Left forelimb (tissue), 1 donor: ENCODE measurements at regions not wholly inside any gene's neighbourhood (a gene's known extent, or its start where the extent isn't known, plus 50 kb on each side); places are given as distances from the start of the nearest gene placed in this dataset.

Experiments
- DNase-seq: peaks from one replicate; pipeline ENCODE4 v3.0.0-alpha.2; 2018; ENCODE audit warnings: low spot score

DNA sequence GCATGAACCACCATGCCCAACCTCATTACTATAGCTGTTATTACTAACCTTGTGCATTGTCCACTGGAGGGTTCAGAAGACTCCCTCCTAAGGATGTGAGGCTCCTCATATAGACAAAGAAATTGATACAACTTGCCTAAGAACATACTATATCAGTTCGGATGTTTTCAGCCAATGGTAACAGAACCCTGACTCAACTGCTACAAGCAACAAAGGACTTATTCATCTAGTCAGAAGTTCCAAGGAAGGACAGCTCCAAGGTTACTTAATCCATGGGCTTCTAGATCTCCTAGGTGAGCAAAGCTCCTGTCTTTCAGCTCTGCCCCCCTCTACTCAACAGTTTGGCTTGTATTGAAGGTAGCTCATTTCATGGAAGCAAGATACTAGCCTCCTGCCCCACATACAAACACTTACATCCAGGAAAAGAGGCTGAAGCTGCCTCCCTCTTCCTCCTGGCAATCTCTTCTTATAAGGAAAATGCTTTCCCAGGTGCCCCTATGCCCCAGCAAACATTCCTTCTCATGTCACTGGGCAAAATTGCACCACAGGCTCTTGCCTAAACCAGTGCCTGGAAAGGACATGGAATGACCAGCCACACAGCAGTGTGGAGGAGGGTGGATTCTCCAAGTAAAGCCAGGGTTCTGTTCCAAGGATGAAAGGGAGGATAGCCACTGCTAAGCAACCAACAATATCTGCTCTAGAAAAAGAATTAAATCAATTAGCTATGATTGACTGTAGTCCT lies 497.8 kb downstream of the FOXO1 start:
- no peak for DNase-seq

DNA sequence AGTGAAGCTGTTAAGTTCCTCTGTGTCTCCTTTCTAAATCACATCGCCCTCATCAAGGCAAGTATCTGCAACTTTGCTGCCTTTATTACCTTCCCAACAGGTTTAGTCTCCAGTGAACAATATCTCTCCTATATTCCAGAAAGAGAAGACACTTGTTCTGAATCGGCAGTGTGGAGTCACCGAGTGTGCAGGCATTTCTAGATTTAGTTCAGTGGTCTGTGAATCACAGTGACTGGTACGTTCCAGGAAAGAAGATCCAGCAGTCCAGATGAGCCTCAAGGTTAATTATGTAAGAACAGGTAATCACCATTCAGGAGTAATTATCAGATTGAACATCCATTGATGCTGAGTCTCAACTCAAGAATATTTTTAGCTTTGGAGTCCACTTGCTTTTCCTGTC lies 497.0 kb downstream of the FOXO1 start:
- DNase-seq: no peak

DNA sequence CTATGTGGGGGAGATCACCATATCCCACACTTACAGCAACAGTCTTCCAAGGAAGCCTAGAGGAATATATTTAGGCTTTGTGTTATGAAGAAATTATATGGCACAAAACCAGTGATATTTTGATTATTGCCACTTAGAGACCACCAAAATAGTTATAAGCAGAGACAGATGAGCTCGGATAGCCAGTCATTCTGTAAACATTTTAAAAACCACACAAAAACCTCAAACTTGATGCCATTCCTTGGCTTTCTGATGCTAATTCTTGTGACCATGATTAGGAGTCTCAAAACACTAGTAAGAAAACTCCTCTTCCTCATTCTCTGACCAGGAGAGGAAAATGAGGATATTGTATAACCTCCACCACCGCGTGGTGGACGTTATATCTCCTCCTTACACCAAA lies 496.4 kb downstream of the FOXO1 start:
- no peak for DNase-seq

DNA sequence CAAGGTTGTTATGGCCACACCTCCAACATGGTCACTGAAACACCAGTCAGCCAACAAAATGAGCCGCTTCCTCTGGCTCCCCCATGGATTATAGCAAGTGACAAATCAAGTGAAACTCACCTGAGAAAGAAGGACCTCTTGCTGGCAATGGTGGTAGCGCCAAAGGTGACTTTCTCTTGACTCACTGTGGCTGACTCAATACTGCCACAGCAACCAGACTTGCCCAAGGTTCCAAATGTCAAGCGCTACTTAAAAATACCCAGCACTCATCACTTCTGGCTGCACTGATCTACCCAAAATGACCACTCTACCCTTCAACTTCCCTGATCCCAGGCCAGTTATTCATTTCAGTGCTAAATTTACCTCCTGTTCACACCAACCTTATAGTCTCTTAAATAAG lies 495.5 kb downstream of the FOXO1 start:
- DNase-seq: no peak

DNA sequence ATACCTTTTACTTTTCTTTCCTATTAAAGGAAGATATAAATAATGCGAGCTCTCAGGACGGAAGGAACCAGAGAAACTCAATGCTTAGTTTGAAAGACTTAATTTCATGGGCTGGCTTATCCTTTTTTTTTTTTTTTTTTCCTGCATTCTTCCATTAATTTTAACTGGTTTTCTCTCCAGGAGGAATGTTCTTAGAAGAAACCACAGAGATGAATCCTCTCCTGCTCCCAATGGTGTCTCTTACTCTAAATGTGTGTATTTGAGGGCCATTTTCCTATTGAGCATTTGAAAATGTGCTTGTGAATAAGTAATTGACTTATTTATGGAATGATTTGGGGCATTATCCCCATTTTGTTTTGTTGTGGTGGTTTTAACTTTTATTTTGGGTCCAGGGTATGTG lies 494.9 kb downstream of the FOXO1 start:
- no peak for DNase-seq

DNA sequence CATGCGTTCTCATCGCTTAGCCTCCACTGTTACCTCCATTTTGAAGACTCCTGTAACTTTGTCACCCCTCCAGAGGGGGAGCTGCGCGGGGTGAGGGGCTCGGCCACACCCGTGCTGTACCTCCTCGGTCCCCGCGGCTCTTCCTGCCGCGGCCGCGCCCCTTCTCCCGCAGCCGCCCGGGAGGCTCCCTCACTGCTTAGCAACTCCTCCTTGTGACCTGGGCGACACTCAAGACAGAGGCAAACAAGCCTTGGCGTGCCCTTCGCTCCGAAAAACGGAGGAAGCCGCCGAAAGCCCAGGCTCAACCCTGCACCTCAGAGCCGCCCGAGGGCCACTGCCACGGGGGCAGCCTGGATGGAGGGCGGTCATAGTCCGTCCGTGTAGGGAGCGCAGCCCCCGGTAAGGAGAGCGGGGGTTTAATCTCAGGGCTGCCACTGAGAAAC lies 494.3 kb downstream of the FOXO1 start:
- no peak for DNase-seq

DNA sequence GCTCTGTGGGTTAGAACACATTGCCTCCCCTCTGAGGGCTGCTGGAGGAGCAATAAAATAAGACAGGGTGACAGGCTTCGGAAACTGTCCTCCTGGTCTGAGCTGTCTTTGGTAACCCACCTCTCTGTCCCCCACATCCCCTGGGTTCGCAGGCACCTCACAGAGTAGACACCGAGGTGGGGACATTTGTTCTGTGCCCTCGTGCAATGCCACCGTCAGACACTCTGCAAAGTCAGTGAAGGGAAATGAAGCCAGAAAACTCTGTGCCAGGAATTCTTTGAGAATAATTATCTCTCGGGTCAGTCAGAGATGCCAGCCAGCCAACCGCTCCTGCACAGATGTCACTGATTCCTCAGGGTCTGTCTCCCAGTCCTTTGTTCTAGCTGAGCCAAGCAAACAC lies 493.6 kb downstream of the FOXO1 start:
- no peak for DNase-seq

DNA sequence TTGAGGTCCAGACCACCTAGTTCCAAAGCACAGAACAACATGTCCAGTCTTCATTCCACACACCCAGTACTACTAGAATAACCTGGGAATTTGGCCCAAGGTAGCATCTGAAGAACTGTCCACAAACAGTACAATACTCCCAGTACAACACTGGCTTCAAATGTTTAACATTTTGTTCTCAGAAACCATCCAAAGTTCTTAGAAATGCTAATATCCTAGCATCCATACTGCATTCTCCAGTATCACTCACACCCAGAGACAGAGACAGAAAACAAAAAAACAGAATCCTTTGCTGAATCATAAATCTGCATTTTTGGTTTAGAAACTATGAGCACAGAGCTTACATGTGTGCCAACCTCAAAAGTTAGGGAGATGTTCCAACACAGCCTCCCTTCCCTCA lies 490.8 kb downstream of the FOXO1 start:
- DNase-seq: no peak

DNA sequence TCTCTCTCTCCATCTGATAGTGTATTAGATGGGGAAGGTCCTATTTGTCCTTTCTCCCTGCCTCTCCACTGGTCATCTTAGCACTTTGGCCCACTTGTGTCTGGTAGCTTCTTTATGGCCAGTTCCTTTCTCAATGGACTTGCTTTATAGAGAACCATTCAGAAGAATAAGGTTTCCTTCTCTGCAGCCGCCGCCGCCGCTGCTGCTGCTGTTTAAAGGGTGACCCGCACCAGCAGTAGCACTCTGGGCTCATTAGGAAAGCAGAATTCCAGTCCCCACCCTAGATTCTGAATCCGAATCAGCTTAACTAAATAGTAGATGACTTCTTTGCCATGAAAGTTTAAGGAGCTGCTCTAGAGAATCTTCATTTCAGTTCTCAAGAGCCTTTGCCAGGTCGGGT lies 490.2 kb downstream of the FOXO1 start:
- no peak for DNase-seq

DNA sequence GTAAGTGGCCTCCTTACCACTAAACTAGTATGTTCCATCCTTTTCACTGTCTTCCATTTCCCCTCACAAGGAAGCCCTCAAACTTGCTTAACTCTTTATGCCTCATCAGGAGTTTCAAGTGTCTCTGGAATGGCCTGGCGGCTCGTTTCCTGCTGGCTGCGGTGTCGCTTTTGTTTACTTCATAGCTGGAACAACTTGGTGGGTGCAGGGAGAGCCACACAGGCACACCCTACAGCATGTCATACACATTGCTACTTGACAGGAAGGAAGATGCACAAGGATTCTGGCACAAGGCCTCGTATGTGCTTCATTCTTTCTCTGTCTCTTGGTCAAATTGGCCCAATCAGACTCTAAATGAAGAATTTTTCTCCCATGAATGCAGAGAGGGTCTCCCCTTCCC lies 488.3 kb downstream of the FOXO1 start:
- no peak for DNase-seq

DNA sequence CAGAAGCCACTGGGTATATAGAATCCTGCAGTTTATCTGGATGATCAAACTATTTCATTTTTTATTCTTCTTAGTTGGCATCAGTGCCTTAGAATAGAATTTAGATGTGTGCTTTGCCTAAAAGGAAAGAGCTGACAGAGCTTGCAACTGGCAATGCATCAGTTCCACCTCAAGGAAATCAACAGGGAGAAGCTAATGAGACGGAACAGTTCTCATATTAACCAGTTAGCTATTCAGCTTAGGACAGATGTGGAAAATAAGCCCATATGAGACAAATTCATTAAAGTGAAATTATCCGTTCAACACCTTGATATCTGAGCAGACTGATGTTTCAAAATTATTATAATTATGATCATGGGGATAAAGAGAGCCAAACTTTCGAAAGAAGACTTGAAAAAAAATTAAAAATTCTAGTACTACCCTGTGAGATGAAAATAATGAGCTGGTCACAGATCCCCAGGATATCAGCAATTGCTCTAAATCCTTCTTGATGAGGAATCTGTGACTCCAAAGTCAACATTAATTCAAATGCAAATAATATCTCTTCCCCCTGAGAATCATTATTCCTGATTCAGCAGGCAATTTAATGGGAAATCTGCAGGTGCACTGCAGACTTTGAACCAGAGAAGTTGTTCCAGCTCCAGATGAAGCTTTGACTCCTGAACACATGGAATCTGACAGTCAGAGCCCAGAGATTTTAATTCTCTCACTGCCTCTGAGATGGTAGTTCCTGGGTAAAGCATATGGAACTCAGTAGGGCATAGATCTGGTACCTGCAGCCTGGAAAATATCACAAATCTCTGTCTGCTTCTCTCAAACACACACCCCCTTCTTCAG lies 486.8 kb downstream of the FOXO1 start:
- DNase-seq: no peak

DNA sequence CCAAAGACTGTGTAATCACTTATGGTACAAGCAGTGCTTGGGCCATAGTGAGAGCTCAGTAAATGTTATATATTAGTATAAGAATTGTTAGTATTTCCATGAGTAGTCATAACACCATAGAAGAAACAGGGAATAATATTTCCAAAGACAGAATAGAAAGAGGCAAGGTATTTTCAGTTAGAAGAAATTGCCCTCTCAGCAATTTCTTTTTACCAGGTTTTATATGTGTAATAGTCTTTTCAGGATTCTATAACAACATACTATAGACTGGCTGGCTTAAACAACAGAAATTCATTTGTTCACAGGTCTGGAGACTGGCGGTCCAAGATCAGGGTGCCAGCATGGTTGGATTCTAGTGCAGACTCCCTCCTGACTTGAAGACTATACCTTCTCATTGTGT lies 485.7 kb downstream of the FOXO1 start:
- no peak for DNase-seq

DNA sequence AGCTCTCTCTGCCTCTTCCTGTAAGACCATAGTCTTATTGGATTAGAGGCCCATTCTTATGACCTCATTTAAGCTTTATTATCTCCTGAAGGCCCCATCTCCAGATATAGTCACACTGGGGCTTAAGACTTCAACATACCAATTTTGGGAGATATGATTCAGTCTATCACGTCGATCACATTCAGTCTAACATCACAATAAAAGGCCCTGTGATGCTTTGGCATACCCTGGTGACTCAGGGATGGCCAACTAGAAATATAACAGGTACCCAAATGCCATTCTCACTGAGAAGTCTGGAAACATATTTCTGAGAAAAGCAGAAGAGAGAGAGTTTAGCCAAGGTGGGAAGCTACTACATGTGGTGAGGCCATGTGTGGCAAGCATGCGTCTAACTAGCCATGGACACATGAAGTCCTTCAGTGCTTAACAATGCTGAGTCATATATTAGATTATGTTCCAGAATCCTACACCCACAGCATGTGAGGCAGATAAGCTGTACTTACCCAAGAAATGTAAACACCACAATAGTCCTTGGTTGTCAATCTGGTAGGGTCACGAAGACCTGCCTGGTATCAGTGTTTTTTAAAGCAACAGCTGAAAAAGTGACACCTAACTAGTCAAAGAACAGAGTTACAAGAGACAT lies 485.1 kb downstream of the FOXO1 start:
- no peak for DNase-seq

DNA sequence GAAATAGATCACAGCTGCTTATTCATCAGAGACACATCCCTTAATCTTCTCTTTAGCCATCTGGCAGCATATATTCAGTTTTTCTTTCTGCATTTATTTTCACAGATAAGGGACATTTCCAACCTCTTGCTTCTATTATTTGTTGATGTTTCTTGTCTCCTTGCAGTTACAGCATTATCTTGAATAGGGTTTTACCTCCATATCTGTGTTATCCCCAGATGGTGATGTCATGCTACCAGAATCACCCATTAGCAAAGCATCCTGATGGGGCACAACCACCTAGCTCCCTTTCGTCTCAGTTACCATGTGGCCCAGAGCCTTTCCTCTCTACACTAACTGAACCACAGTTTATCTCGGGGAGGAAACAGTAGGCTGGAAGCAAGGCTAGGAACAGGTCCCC lies 483.9 kb downstream of the FOXO1 start:
- no peak for DNase-seq

DNA sequence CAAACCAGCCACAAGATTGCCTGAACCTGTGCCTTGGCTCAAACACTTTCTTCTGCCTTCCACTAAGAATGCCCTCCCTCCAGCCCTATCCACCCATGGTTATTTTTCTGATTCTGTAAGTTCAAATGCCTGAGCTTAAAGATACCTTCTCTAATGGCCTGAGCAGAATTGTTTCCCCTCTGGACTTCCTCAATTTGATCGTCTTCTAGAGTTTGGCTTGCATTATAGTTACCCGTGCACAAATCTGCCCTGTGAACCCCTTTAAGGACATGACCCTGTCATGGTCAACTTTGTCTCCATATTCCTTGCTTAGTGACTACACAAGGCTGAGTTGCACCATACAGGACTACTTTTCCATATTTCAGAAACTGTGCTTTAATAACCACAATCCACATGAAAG lies 481.0 kb downstream of the FOXO1 start:
- no peak for DNase-seq

DNA sequence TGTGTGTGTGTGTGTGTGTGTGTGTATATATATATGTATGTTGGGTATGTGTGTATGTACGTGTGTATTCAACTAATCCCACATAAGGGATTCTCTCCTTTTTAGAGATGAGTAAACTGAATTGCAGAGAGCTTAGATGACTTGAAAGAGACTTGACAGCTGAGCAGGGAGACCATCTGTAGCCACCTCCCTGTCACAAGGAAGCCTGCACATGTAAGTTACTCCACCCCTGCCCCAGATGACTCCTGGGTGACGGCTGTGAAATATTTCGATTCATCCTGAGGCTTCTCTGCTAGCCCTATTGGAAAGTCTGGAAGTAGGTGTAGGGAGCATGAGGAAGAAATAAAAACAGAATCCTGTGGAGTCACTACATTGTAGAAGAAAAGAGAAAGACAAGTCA lies 480.4 kb downstream of the FOXO1 start:
- DNase-seq: no peak

DNA sequence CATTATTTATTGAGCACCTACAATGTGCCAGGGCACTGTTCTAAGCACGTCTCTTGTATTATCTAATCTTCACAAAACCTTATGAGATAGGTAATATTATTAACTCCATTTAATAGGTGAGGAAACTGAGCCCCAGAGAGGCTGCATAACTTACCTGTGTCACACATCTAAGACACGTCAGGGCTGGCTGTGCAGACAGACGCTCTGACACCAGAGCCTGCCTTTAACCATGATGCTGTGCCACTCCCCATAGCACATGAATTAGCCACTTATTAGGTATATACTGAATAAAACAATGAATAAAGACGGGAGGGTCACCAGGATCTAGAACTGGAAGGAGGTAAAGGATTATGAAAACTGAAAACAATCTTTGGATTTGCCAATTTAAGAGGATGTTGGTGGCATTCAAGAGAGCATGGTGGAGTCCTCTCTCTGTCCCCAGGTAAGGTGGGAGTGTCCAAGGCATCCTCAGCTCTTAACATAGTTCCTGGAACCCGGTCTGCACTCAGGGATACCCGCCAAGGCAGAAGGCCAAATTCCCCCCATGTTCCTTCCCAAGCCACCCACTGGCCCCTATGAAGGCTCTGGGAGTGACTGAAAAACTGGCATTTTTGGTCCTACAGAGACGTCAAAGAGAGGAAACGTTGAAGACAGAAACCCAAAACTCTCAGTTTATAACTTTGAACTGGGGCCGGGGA lies 479.7 kb downstream of the FOXO1 start:
- no peak for DNase-seq

DNA sequence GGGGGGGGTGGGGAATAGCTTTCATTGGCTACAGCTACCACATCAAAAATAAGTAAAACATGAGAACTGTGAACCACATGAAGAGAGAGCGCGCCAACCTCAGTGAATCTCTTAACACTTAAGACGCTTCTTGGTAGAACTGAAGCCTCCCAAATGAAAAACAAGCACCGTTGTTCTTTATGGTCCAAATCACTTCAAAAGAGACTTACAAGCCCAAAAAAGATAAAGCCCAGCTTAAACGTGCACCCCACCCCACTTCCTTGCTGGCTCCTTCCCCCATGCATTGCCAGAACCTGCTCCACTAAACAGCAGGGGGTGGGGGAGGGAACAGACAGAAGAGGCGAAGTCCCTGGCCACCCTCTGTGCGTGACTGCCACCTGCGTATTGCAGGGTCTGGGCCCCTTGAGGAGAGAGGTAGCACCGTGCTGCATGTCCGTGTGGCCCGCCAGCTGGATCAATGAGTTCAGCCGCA lies 479.1 kb downstream of the FOXO1 start:
- no peak for DNase-seq

DNA sequence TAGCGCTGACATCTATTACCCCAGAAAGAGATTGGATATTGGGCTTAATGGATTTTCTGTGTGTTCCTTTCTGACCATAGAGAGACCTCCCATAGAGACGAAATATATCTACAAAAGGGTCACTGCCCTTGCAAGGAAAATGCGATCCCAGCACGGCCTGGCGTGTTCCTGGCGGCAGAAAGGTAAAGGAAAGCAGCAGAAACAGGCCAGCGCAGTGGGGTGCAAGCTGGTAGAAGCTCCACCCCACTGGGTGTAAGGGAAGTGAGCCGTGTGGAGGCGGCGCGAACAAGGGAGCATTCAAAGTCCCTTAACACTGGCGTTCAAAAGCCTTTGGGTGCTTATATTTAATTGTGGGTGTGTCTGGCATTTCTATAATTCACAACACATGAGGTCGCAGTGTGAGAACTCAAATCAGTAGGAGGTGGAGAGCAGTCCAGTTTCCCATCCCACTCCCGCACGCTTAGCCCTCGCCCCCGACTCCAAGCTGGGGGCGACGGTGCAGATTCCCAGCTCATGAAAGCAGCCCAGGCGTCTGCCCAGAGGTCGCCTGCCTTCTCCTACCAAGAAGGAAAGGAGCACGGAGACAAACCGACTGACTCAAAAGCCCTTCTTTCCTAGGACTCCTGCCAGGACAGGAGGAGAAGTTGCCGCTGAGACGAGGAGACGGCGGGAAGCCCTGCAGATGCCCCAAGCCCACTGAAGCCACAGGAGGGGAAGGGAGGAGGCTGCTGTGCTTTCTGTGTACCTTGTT lies 478.4 kb downstream of the FOXO1 start:
- DNase-seq: no peak

DNA sequence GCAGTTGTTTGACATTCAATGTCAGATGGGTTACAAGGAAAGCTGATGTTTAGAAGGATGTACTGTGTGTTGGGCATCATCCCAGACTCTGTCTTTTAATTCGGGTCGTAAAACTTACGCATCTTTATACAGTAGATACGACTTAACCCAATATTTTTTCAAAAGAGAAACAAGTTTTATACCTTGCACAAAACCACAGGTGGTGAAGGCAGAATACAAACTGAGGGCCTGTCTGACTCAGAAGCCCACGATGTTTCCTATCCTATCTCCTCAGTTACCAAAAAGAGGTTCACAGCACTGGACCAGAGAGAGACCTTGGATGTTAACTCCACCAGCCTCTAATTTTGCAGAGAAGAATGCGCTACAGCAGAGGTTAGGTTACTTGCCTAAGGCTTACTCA lies 477.0 kb downstream of the FOXO1 start:
- no peak for DNase-seq

DNA sequence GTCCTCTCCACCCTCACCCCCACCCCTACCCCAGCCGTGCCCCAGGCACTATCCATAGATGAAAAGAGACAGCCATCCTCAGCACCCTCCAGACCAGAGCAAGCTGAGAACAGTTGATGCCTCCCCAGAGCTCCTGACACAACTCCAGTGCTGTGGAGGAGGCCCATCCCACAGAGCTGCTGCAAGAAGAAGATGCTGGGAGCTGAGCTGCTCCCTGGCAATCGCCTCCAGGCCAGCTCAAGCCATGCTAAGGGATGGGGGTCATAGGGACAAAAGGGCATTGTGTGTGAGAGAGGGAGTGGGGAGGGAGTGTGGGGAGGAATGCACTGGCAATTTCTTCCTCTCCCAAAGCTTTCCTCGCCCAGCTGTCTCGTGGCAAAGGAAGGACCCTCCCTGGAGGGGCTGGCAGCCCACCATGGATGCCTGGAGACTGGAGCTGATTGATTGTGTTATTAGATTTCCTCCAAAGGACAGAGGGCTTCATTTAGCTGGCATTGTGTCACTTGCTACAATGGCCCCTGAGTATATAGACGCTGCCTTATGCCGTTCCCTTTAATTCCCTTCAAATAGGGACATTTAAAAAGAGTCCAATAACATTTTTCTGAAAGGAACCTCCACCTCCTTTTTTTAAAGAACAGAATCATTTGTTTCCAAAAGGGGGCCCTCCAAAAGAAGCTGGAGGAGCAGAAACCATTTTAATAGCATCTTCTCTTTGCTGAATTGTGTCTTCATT lies 476.4 kb downstream of the FOXO1 start:
- no peak for DNase-seq
